HepG2 (cell line): ENCODE measurements at regions not wholly inside any gene's neighbourhood (a gene's known extent, or its start where the extent isn't known, plus 50 kb on each side); places are given as distances from the start of the nearest gene placed in this dataset.
A peak's percentile ranks its signal among the peaks of the same experiment; 100 is the strongest.

Experiments used
- ATAC-seq: fragments of 200-7000 bp; cut with Tn5 transposase; 3 replicates; pipeline ENCODE4 v1.9.1; 2020; ENCODE audit warnings: mild to moderate bottlenecking, moderate library complexity
- BruUV-seq: library from RNA; stranded (reverse); fragments of 400-500 nt; replicated peaks from 2 replicates; lab custom pipeline; 2021; lab: Mats Ljungman, UMichigan
- CTCF ChIA-PET: fragments of 300-600 bp; formaldehyde crosslinking; extraction: SDS; loops from one replicate; lab custom pipeline; 2021; ENCODE audit warnings: low total read pairs, inconsistent platforms, low intra/inter-chr PET ratio; lab: Yijun Ruan, JAX
- POLR2A ChIA-PET: fragments of 350-600 bp; sonication (Branson Sonifier 250); formaldehyde crosslinking; loops from one replicate; lab custom pipeline; 2020; ENCODE audit warnings: antibody characterized with exemption, inconsistent platforms; lab: Yijun Ruan, JAX
- DNase-seq: peaks from one replicate; pipeline ENCODE4 v3.0.0-alpha.2; 2015; ENCODE audit warnings: low spot score
- FAIRE-seq: peaks from 3 replicates; lab custom pipeline; 2011; peaks lifted over from hg19 to GRCh38; lab: Jason Lieb, UNC
- H2AFZ ChIP-seq: one replicate; pipeline ENCODE4 v1.6.1; 2011; ENCODE audit warnings: low read length, inconsistent platforms
- H3K27ac ChIP-seq: fragments of 300-600 bp; 3 replicates; pipeline ENCODE4 v1.8.0; 2011; ENCODE audit warnings: mixed run types, mild to moderate bottlenecking, mixed read lengths, low read length, inconsistent platforms; ENCODE audit not compliant: insufficient read depth; ENCODE audit errors: extremely low read length
- H3K27me3 ChIP-seq, 2 experiments: fragments of 200-600 bp in 1 of 2; 2 replicates in 1 of 2; 3 replicates in 1 of 2; pipeline versions ENCODE4 v1.6.0 to v1.8.0; 2011; ENCODE audit warnings: low read length in 2 of 2, mild to moderate bottlenecking in 2 of 2, moderate library complexity in 2 of 2, inconsistent platforms in 1 of 2; ENCODE audit not compliant: insufficient read depth in 2 of 2, control insufficient read depth in 1 of 2
- H3K36me3 ChIP-seq, 2 experiments: fragments of 200-600 bp in 1 of 2; replicated peaks in 1 of 2; 2 replicates in 1 of 2; 3 replicates in 1 of 2; pipeline versions ENCODE4 v1.5.1 to v1.8.0; 2011; ENCODE audit warnings: low read length in 2 of 2, inconsistent platforms in 1 of 2; ENCODE audit not compliant: insufficient read depth in 2 of 2, control insufficient read depth in 1 of 2
- H3K4me1 ChIP-seq: 2 replicates; pipeline ENCODE4 v1.5.1; 2012; ENCODE audit warnings: low read length, inconsistent platforms; ENCODE audit not compliant: insufficient read depth
- H3K4me2 ChIP-seq: 2 replicates; pipeline ENCODE4 v1.6.0; 2011; ENCODE audit warnings: low read depth, low read length, inconsistent platforms
- H3K4me3 ChIP-seq, 3 experiments: fragments of 200-600 bp in 1 of 3; sonication (generic), shearing (Covaris generic) in 1 of 3; replicated peaks in 1 of 3; 2 replicates each; pipeline ENCODE4 v1.5.1; 2011 to 2016; ENCODE audit warnings: low read length in 3 of 3, inconsistent platforms in 2 of 3, low read depth in 2 of 3, mild to moderate bottlenecking in 2 of 3, control low read depth in 1 of 3, mixed read lengths in 1 of 3; ENCODE audit not compliant: insufficient read depth in 1 of 3
- H3K79me2 ChIP-seq: one replicate; pipeline ENCODE4 v1.6.1; 2011; ENCODE audit warnings: low read length, inconsistent platforms; ENCODE audit not compliant: insufficient read depth
- H3K9ac ChIP-seq: 2 replicates; pipeline ENCODE4 v1.6.0; 2011; ENCODE audit warnings: mild to moderate bottlenecking, low read depth, low read length, inconsistent platforms; ENCODE audit not compliant: insufficient read depth
- H3K9me3 ChIP-seq: 2 replicates; pipeline ENCODE4 v1.5.1; 2012; ENCODE audit warnings: mild to moderate bottlenecking, low read length
- H4K20me1 ChIP-seq: 2 replicates; pipeline ENCODE4 v1.6.0; 2011; ENCODE audit warnings: inconsistent platforms, mild to moderate bottlenecking, low read length, moderate library complexity; ENCODE audit not compliant: insufficient read depth
- DNMT1 ChIP-seq: sonication (generic); formaldehyde crosslinking; IDR thresholded peaks from 2 replicates; pipeline ENCODE4 v1.5.1; 2020; ENCODE audit warnings: mild to moderate bottlenecking, missing genetic modification reagents
- LCORL ChIP-seq, 2 experiments: fragments of 450-650 bp in 1 of 2; sonication (generic) in 1 of 2; formaldehyde crosslinking in 1 of 2; IDR thresholded peaks; 2 replicates each; pipeline versions ENCODE4 v1.5.0 to v1.6.1; 2017 to 2020; ENCODE audit warnings: antibody characterized with exemption in 1 of 2, missing genetic modification reagents in 1 of 2
- NFE2L2 ChIP-seq: fragments of 150-350 bp; IDR thresholded peaks from 2 replicates; pipeline ENCODE4 v1.6.1; 2014; ENCODE audit warnings: low read length
- NR2F2 ChIP-seq: IDR thresholded peaks from 2 replicates; pipeline ENCODE4 v1.6.1; 2012; ENCODE audit warnings: low read depth, inconsistent platforms, borderline replicate concordance
- POLR2AphosphoS5 ChIP-seq: IDR thresholded peaks from 2 replicates; pipeline ENCODE4 v1.6.1; 2012; ENCODE audit warnings: low read depth, low read length
- ZNF280B ChIP-seq: sonication (generic); formaldehyde crosslinking; IDR thresholded peaks from 2 replicates; pipeline ENCODE4 v1.5.0; 2020; ENCODE audit warnings: missing genetic modification reagents, mild to moderate bottlenecking, borderline replicate concordance
- ZNF343 ChIP-seq: sonication (generic); formaldehyde crosslinking; IDR thresholded peaks from 2 replicates; pipeline ENCODE4 v1.4.0; 2020; ENCODE audit warnings: mild to moderate bottlenecking, missing genetic modification reagents
- ZNF556 ChIP-seq: sonication (generic); formaldehyde crosslinking; IDR thresholded peaks from 2 replicates; pipeline ENCODE4 v1.4.0; 2020; ENCODE audit warnings: mild to moderate bottlenecking, missing genetic modification reagents, borderline replicate concordance
- ZNF777 ChIP-seq: sonication (generic); formaldehyde crosslinking; IDR thresholded peaks from 2 replicates; pipeline ENCODE4 v1.4.0; 2020; ENCODE audit warnings: missing genetic modification reagents
- WGBS: methylation state at CpG from one replicate; pipeline ENCODE4 v1.1.6; 2017; ENCODE audit warnings: low lambda C conversion rate; 5-methylcytosine and 5-hydroxymethylcytosine counted together
- in situ Hi-C: cut with HindIII; loops from 2 replicates; pipeline ENCODE4 v1.10.0; 2017; ENCODE audit warnings: low pct_unique_long_range_greater_than_20kb; ENCODE audit not compliant: extremely low pct_ligation_motif_present
- intact Hi-C: fragments of 100-400 bp; cut with micrococcal nuclease; formaldehyde crosslinking; loops from one replicate; pipeline ENCODE4 v1.10.0; 2022; ENCODE audit not compliant: unreplicated experiment

GRCh38 chr16:64715624-64716023 lies 406.2 kb downstream of the CDH11 start:
- Histone ChIP-seq H2AFZ (no peak overlapping the region), H3K4me3 (no peak overlapping the region), H3K27me3 (no peaks in the 10 kb centered on the region), H4K20me1 (no peaks in the 10 kb centered on the region), H3K27ac (no peak overlapping the region), H3K4me2 (no peak overlapping the region), H3K36me3 (no peaks in the 10 kb centered on the region), H3K79me2 (no peaks in the 10 kb centered on the region), H3K9ac (no peak overlapping the region), H3K4me1 (no peaks in the 10 kb centered on the region), H3K9me3 (peaks cover 82% of the 10 kb centered on the region)
- FAIRE-seq (no peak), DNase-seq (no peak), ATAC-seq (no peak)
- ChIA-PET POLR2A (no interaction called here), CTCF (no interaction called here)
- intact Hi-C loops, result no loop called here
- 0% methylated on average over 2 of the region's 2 CpGs for WGBS
- no TSS peak for BruUV-seq
- in situ Hi-C loops, result no loop called here
- TF ChIP-seq NFE2L2, result no peak
- peak; percentile 73; the same call in 1 of the 2 replicates for TF ChIP-seq LCORL (IDR thresholded peaks at IDR 0.05)
- no peak for TF ChIP-seq LCORL (CRISPR knock-in tag; IDR thresholded peaks at IDR 0.05)
- TF ChIP-seq ZNF777 (CRISPR knock-in tag), result no peak
- TF ChIP-seq NR2F2, result no peak
- TF ChIP-seq ZNF280B (CRISPR knock-in tag), result no peak
- TF ChIP-seq ZNF556, result no peak

- ChIA-PET CTCF (no interaction called here), POLR2A (no interaction called here)
- FAIRE-seq (no peak), ATAC-seq (no peak), DNase-seq (no peak)
- Histone ChIP-seq H3K36me3 (no peaks in the 10 kb centered on the region), H3K27ac (no peak overlapping the region), H3K4me1 (no peaks in the 10 kb centered on the region), H3K27me3 (no peaks in the 10 kb centered on the region), H3K9ac (no peak overlapping the region), H3K4me3 (no peak overlapping the region), H3K4me2 (no peak overlapping the region), H4K20me1 (no peaks in the 10 kb centered on the region), H3K9me3 (peaks cover 90% of the 10 kb centered on the region), H2AFZ (no peak overlapping the region), H3K79me2 (no peaks in the 10 kb centered on the region)
- TF ChIP-seq ZNF343 (CRISPR knock-in tag), result no peak
- TF ChIP-seq POLR2AphosphoS5, result no peak
- no peak for TF ChIP-seq DNMT1
- in situ Hi-C loops (no loop called here), intact Hi-C loops (no loop called here)
- 2% methylated on average over 3 of the region's 3 CpGs for WGBS
- no TSS peak for BruUV-seq
Measured at GRCh38 chr16:64712026-64712425, 409.8 kb downstream of the CDH11 start.
